Fibroblast of skin of right biceps (primary cell): ENCODE measurements at regions not wholly inside any gene's neighbourhood (a gene's known extent, or its start where the extent isn't known, plus 50 kb on each side); places are given as distances from the start of the nearest gene placed in this dataset.

Experiments used
- DNase-seq: peaks from one replicate; pipeline ENCODE4 v3.0.0-alpha.2; 2013

DNA sequence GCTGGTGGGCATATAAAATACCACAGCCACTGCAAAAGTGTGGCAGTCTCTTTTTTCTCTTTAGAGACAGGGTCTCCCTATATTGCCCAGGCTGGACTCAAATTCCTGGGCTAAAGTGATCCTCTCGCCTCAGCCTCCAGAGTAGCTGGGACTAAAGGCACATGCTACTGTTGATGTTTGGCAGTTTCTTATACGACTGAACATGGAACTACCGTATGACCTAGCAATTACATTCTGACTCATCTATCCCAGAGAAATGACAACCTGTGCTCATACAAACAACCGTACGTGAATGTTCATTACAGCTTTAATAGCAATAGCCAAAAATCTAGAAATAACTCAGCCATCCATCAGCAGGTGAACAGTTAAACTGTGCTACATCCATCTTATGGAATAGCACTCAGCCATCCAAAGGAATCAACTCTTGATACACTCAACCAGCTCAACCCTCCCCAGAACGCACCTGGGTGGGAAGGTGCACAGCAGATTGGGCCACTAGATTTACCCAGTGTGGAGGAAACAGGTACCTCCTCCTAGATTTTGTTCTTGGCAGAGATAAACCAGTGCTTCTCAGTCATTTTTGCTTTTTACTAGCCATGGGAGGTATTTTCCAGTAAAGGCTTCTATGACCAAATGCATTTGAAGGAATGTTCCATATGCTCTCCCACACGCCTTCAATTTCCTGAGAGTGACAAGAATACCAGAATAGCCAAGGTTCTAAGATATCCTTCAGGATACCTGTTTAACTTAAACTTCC is 130.5 kb downstream of the MED15 start:
- no peak for DNase-seq

DNA sequence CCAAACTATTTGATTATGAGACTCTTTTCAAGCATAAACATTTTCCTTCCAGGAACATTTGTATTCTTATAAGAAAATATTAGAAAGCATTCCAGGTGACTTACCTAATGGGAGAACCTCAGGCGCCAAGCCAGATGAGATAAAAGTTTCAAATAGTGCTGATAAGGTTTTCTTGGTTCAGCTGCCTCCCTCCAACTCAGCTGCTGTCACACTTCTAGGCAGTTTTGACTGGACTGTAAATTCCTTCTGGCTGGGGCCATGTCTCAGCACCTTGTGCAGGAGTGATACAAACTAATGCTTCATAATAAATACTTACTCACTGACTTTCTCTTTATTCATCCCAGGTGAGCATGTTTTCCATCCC is 131.1 kb downstream of the MED15 start:
- DNase-seq: no peak

- no peak for DNase-seq
These were observed 131.9 kb downstream of the MED15 start for GRCh38 chr22:20639343-20639742.

DNA sequence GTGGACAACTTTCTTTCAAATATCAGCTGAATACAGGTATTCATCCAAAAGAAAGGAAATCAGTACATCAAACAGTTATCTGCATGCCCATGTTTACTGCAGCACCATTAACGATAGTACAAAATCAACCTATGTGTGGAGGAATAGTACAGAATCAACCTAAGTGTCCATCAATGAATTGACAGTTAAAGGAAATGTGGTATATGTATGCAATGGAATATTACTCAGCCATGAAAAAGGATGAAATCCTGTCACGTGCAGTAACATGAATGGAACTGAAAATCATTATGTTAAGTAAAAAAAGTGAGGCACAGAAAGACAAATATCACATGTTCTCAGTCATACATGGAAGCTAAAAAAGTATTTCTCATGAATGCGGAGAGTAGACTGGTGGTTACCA is 132.3 kb downstream of the MED15 start:
- DNase-seq: no peak

GRCh38 chr22:20641198-20641892 is 132.6 kb upstream of the SERPIND1 start:
- DNase-seq: no peak

GRCh38 chr22:20641919-20642579 is 131.9 kb upstream of the SERPIND1 start:
- DNase-seq: no peak

DNA sequence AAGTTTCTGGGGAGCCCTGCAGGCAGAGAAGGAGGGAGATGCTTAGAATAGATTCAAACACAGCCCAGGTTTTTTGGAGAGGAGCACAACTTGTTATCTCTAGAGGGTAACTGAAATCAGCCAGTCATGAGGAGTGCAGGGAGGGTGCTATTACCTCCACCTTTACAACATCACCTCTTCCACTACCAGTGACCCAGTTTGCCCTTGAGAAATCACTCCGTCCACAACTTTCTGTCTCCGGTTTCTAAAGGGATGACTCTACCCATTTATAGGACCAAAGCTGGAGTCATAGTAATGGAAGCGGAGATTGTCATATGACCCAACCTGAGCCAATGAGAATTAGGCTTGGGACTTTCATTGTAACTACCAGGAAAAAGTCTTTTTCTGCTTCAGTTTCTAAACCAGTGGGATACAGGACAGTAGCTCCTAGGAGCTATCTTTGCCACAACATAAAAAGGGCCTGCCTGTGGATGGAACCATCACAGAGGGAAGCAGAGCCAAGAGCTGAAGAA is 131.2 kb upstream of the SERPIND1 start:
- DNase-seq: no peak

DNA sequence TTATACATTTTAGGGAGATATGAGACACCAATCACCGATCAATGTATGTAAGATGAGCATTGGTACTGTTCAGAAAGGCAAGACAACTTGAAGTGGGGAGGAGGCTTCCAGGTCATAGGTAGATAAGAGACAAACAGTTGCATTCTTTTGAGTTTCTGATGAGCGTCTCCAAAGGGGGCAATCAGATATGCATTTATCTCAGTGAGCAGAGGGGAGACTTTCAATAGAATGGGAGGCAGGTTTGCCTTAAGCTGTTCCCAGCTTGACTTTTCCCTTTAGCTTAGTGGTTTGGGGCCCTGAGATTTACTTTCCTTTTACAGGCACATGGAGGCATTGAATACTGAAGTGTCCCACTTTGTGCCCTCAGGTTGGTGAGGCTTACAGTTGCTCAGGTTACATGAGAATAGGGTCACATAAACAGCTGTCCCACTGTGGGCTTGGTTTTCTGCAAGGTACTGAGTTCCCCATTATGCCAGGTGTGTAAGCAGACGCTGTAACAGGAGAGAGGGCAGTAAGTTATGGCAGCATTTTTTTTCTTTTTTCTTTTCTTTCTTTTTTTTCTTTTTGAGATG is 129.8 kb upstream of the SERPIND1 start:
- DNase-seq: no peak

GRCh38 chr22:20645954-20646353 is 128.0 kb upstream of the SERPIND1 start:
- no peak for DNase-seq

GRCh38 chr22:20646415-20646814 is 127.5 kb upstream of the SERPIND1 start:
- no peak for DNase-seq

GRCh38 chr22:20646906-20647305 is 127.0 kb upstream of the SERPIND1 start:
- no peak for DNase-seq

DNA sequence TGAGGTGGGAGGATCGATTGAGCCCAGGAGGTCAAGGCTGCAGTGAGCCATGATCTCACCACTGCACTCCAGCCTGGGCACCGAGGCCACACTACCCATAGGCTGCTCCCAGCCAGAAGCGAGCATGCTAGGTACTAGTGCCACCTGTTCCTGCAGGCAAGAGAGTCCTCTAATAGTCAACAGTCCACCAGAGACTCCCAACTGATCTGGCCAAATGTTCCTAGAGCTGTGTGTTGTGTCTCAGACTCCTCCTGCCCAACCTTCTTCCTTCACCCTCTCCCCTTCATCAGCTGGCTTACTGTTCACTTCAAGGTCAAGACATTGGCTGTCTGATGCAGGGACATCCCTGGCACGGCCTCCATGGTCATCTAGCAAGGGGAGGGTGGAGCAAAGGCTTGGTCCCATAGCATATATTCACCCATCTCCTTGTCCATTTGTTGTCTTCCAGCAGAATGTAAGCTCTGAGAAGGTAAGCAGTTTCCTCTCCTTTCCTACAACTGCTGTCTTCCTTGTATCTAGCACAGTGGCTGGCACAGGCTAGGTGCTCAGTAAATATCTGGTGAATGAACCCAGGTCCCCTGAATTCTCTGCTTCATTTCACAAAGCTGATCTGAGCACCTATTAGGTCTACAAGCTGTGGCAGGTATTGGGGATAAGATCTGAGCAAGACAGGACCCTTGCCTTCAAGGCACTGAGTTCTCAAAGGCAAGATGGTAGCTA is 126.2 kb upstream of the SERPIND1 start:
- no peak for DNase-seq

- DNase-seq: no peak
These were observed 125.5 kb upstream of the SERPIND1 start for GRCh38 chr22:20648306-20648903.

DNA sequence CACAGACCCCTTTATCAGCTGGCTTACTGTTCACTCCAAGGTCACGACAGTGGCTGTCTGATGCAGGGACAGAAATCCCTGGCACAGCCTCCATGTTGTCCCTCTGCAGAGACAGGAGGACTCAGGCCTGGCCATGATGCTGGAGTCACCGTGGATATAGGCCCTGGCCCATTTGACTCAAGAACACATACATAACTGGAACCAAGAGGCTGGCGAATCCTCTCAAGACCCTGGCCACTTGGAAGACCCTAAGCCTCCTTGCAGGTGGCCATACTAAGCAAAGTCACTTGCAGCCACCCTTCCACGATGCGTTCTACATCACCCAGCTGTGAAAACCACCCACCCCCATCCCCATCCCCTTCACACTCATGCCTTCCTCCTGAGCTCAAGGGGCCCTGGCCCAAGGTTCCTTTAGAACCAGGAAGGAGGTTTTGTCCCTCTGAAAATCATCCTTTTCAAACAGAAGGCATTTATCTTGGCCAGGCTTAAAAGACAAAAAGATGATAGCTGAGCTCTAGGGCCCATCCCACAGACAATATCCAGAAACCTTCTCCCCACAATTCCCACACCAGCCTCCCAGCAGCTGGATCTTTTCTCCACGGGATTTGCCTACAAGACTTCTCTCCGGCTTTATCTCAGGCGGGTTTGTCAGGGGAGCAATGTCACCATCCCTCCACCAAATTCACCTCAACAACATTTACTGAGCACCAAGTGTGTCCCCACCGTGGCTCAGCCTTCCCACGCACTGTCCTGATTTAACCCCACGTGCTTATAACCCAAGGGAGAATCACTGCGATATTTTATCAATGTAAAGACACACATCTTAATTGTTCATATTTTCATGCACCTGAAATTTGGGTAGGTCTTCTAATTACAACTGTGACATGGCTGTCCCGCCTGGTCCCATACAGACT is 123.4 kb upstream of the SERPIND1 start:
- DNase-seq: no peak

DNA sequence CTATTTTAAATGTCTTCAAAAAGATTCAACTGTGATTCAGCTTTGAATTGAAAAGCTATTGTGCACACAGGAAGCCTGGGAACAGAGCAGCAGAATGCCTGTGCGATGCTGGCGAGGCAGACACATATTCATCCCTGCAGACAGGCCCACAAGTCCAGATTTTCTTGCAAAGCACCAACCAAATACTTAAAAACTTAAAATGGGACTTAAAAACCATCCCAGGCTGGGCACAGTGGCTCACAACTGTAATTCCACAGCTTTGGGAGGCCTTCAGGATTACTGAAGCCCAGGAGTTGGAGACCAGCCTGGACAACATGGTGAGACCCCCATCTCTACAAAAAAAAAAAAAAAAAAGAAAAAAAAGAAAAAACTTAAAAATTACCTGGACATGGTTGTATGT is 122.6 kb upstream of the SERPIND1 start:
- no peak for DNase-seq

DNA sequence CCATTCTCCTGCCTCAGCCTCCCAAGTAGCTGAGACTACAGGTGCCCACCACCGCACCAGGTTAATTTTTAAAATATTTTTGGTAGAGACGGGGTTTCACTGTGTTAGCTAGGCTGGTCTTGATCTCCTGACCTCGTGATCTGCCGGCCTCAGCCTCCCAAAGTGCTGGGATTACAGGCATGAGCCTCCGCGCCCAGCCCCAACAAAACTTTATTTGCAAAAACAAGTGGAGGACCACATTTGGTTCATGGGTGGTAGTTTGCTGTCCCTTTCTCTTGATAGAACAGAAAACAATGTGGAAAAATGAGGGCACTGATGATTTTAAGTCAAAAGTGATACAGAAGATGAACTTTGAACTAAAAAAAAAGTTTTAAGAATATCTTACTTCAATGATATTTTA is 121.8 kb upstream of the SERPIND1 start:
- no peak for DNase-seq

- DNase-seq: no peak
These were observed 121.3 kb upstream of the SERPIND1 start for GRCh38 chr22:20652582-20652981.

GRCh38 chr22:20653012-20653794 is 120.7 kb upstream of the SERPIND1 start:
- DNase-seq: no peak

- DNase-seq: no peak
These were observed 120.0 kb upstream of the SERPIND1 start for GRCh38 chr22:20653795-20654342.
